ENCODE measurements at regions not wholly inside any gene's neighbourhood (a gene's known extent, or its start where the extent isn't known, plus 50 kb on each side); places are given as distances from the start of the nearest gene placed in this dataset.

DNA sequence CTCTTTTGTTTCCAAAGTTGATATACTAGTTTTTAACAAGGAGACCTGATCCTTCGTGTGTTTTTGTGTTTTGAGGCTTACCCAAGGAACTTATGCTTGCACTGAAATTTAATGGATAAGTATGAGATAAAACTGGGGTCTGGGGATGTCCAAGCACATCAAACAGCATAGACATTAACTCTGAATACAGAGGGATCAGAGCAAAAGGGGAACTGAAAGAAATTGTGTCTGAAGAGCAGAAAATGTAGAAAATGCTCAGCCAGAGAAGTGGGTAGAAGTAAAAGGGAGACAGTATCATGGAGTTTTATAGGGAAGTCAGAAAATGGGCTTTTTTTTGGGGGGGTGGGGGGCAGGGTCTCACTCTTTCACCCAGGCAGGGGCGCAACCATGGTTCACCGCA is 695.4 kb downstream of the ARAP2 start:
- no peak for TF ChIP-seq POLR2A (IDR thresholded peaks at IDR 0.05; ENCODE audit: low read depth, low read length)
- TF ChIP-seq POLR2AphosphoS5 (IDR thresholded peaks at IDR 0.05; ENCODE audit: low read depth, low read length) = no peak
- TF ChIP-seq TAF1 (IDR thresholded peaks at IDR 0.05; ENCODE audit: borderline replicate concordance, low read depth, low read length) = no peak
- FAIRE-seq = no peak
- no peak for DNase-seq (ENCODE audit: insufficient read length)

DNA sequence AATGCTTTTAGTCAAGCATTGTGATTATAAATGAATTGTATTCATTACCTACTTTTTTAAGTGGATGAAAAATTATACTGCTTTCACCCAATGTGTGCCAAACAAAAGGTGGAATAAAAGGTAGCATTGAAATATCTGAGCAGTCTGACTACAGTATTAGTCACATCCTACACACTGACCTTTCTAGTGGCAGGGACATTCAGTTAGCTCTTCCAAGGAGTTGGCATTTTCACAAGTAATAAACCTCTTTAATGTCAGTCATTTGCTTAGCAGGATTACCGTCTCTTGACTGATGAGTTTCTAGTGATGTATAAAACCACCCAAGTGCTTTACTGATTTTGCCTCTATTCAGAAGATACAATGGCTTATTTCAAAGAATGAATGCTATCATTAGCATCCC is 687.9 kb downstream of the ARAP2 start:
- DNase-seq (ENCODE audit: insufficient read length) (no peak), FAIRE-seq (no peak)
- no peak for TF ChIP-seq POLR2AphosphoS5 (IDR thresholded peaks at IDR 0.05; ENCODE audit: low read depth, low read length)
- TF ChIP-seq POLR2A (IDR thresholded peaks at IDR 0.05; ENCODE audit: low read depth, low read length) = no peak
- no peak for TF ChIP-seq TAF1 (IDR thresholded peaks at IDR 0.05; ENCODE audit: borderline replicate concordance, low read depth, low read length)

DNA sequence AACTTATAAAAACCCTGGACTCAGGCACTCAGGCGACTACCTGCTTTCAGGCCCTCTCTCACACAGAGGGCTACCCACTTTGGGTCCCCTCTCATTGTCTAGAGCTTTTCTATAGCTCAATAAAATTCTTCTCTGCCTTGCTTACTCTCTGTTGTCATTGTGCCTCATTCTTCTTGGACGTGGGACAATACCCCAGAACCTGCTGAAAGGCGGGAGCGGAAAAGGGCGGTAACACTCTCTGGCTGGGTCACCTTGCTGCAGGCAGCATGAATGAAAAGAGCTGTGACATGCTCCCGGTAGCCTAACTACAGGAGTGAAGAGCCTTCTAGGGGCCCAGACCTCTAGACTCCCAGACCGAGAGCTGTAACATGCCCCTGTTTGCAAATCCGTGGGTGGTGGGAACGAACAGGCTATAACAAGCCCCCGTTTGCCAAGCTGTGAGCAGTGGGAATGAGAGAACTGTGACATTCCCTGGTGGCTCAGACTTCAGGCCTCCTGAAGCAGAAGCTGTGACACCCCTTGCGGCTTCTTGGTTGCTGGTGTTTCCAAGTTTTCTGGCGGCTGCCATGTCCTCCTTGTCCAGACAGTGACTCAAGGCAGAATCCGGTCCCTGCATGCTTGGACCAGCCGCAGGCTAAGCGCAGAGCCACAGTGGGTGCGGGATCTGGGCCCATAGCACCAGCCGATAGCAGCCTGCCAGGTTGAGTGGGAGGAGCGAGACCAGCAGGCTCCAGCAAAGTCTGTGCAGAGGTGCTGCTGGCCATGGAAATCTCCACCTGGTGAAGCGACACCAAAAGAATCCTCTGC is 684.6 kb downstream of the ARAP2 start:
- FAIRE-seq = no peak
- DNase-seq (ENCODE audit: insufficient read length) = no peak
- TF ChIP-seq TAF1 (IDR thresholded peaks at IDR 0.05; ENCODE audit: borderline replicate concordance, low read depth, low read length) (no peak), POLR2A (IDR thresholded peaks at IDR 0.05; ENCODE audit: low read depth, low read length) (no peak), POLR2AphosphoS5 (IDR thresholded peaks at IDR 0.05; ENCODE audit: low read depth, low read length) (no peak)

DNA sequence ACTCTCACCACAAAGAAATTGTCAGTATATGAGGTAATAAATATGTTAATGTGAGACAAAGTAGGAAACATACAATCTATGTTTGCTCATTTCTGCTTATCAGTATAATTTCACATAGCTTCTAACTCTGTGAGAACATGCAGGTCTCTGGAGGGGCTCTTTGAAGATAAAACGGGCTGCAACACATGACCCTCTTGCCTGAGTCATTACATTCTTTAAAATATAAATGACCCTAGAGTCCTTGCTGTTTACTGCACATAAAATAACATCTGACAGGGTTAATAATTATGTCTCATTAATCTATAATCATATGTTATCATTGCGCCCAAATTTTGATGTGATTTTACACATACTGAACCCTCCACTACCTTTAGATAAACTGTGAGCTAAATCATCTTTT is 681.5 kb downstream of the ARAP2 start:
- no peak for FAIRE-seq
- no peak for DNase-seq (ENCODE audit: insufficient read length)
- TF ChIP-seq POLR2A (IDR thresholded peaks at IDR 0.05; ENCODE audit: low read depth, low read length) (no peak), TAF1 (IDR thresholded peaks at IDR 0.05; ENCODE audit: borderline replicate concordance, low read depth, low read length) (no peak), POLR2AphosphoS5 (IDR thresholded peaks at IDR 0.05; ENCODE audit: low read depth, low read length) (no peak)

DNA sequence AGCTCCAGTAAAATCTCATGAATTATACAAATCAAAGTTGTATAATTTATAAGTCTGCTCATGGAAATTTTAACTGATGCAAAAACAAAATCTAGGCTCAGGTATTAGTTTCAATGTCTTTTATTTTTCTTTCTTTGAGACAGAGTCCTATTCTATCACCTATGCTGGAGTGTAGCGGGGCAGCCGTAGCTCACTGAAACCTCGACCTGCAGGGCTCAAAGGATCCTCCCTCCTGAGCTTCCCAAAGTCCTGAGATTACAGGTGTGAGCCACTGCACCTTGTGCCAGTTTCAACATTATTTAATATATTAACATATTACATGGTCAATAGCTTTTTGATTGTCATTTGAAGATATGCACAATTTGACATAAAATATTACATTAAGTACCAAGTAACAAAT is 678.7 kb downstream of the ARAP2 start:
- FAIRE-seq (no peak), DNase-seq (ENCODE audit: insufficient read length) (no peak)
- no peak for TF ChIP-seq POLR2AphosphoS5 (IDR thresholded peaks at IDR 0.05; ENCODE audit: low read depth, low read length)
- no peak for TF ChIP-seq TAF1 (IDR thresholded peaks at IDR 0.05; ENCODE audit: borderline replicate concordance, low read depth, low read length)
- no peak for TF ChIP-seq POLR2A (IDR thresholded peaks at IDR 0.05; ENCODE audit: low read depth, low read length)

DNA sequence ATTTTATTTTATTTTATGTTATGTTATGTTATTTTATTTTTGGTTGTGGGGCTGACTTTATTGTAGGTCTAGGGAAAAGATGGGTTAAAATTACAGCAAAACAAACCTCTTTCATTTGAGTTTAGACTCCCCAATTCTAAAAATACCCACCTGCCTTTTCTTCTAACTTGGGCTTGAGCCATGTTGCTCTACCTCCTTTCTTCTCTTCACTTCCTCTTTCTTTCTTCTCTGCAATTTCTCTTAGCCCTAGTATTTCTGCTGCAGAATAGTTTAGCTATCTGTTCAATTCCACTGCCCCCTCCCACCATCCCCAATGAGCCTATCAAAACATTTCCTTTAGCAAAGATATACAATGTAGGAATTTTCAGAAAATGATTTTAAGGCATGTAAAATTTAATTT is 653.3 kb downstream of the ARAP2 start:
- DNase-seq (ENCODE audit: insufficient read length) (no peak), FAIRE-seq (no peak)
- no peak for TF ChIP-seq TAF1 (IDR thresholded peaks at IDR 0.05; ENCODE audit: borderline replicate concordance, low read depth, low read length)

DNA sequence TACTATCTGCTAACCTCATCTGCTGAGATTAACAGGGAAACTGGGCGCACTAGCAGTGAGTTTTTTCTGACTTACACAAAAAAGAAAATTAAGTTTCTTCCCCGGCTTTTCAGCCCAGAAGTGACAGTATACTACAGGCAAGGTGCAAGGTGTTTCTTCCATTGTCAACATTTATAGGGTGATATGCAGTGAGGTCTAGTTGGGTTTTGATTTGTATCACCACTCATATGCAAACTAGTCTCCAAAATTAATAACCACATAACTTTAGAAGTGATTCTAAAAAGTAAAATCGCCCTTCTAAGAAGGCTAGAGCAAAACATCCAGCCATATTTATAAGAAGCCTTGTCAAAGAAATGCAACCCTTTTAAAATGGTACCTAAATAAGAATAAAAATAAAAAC is 640.1 kb downstream of the ARAP2 start:
- FAIRE-seq (peak; percentile 21), DNase-seq (ENCODE audit: insufficient read length) (no peak)
- TF ChIP-seq POLR2AphosphoS5 (IDR thresholded peaks at IDR 0.05; ENCODE audit: low read depth, low read length) (no peak), TAF1 (IDR thresholded peaks at IDR 0.05; ENCODE audit: borderline replicate concordance, low read depth, low read length) (no peak), POLR2A (IDR thresholded peaks at IDR 0.05; ENCODE audit: low read depth, low read length) (no peak)

DNA sequence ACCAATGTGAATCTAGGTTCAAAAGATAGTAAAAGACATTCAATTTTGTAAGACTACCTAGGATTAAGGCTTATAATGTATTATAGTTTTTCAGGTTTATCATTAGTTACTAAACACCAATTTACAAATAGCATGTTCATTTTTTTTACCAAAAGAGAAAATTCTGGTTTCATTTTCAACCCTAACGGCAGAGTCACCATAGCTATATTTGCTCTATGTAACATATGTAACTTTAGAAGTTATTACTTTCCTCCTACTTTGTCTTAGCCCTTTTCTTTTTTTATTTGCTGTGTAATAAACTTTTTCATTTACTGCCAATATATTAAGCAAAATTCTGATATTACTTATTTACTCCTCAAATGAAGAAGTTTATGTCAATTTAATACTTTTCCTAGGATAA is 639.6 kb downstream of the ARAP2 start:
- FAIRE-seq = no peak
- DNase-seq (ENCODE audit: insufficient read length) = no peak
- TF ChIP-seq POLR2A (IDR thresholded peaks at IDR 0.05; ENCODE audit: low read depth, low read length) (no peak), TAF1 (IDR thresholded peaks at IDR 0.05; ENCODE audit: borderline replicate concordance, low read depth, low read length) (no peak), POLR2AphosphoS5 (IDR thresholded peaks at IDR 0.05; ENCODE audit: low read depth, low read length) (no peak)

DNA sequence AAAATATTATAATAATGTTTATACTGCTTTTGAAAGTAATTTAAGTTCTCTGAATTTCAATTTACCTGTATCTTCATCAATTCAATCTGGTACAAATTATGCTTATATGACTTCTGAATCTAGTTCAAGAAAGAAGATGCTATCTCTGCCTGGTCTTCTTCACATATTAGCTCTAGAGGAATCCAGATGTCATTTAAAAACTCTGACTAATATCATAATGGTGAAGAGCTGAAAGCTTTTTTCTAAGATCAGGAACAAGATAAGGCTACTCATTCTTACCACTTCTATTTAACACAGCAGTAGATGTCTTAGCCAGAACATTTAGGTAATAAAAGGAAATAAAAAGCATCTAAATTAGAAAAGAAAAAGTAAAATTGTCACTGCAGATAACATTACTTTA is 636.1 kb downstream of the ARAP2 start:
- no peak for DNase-seq (ENCODE audit: insufficient read length)
- TF ChIP-seq POLR2AphosphoS5 (IDR thresholded peaks at IDR 0.05; ENCODE audit: low read depth, low read length) (no peak), POLR2A (IDR thresholded peaks at IDR 0.05; ENCODE audit: low read depth, low read length) (no peak), TAF1 (IDR thresholded peaks at IDR 0.05; ENCODE audit: borderline replicate concordance, low read depth, low read length) (no peak)
- peak; percentile 76 for FAIRE-seq

DNA sequence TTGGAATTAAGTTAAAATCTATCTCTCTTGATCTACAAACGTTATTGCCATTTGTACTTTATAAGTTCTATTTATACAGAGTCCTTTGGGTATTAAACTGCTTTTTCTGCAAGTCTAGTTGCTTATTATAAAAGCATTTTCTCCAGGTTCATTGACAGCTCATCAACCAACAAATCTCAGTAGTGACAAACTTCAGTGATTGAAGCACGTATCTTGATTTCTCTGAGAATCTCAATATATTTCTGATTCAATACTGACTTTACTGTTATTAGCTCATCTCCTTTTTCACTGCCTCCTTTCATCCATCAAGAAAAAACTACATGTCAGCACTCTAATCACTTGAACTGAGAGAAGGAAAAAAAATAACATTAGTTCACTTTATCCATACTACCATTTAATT is 630.2 kb downstream of the ARAP2 start:
- DNase-seq (ENCODE audit: insufficient read length) (no peak), FAIRE-seq (no peak)
- TF ChIP-seq TAF1 (IDR thresholded peaks at IDR 0.05; ENCODE audit: borderline replicate concordance, low read depth, low read length) (no peak), POLR2A (IDR thresholded peaks at IDR 0.05; ENCODE audit: low read depth, low read length) (no peak), POLR2AphosphoS5 (IDR thresholded peaks at IDR 0.05; ENCODE audit: low read depth, low read length) (no peak)

DNA sequence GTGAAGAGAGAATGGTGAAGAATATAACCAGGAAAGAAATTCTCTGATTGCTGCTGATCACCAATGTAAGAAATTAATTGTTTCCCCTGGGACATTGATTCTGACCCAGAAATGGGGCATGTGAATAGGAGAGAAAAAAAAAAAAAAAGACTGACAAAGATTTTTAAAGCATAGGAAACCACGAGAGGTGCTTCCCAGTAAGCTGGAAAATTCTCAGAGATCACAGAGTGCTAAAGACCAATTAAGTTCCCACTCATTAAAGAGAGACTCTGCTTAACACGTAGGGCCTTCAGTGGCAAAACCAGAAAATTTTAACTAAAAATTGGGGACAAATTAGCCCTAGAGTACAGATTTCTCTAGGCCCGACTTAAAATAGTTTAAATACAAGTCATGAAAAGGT is 604.4 kb downstream of the ARAP2 start:
- DNase-seq (ENCODE audit: insufficient read length) (no peak), FAIRE-seq (no peak)
- TF ChIP-seq POLR2AphosphoS5 (IDR thresholded peaks at IDR 0.05; ENCODE audit: low read depth, low read length) = no peak
- no peak for TF ChIP-seq POLR2A (IDR thresholded peaks at IDR 0.05; ENCODE audit: low read depth, low read length)
- no peak for TF ChIP-seq TAF1 (IDR thresholded peaks at IDR 0.05; ENCODE audit: borderline replicate concordance, low read depth, low read length)

DNA sequence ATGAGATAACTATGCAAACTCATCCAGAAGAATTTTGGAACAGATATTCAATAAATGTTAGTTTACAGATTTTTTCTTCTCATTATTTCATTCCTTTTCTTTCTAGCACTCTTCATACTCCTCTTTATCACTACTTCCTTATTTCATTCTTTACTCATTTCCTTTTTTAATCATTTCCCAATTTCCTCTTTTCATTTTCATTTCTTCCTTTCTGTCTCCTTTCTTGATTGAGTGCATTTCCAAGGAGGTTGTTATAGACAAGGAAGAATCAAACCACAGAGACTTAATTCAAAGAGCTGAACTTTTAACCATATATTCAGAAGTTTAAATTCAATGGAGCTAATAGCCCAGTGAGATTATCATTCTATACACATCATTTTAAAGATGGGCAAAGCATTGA is 600.7 kb downstream of the ARAP2 start:
- no peak for DNase-seq (ENCODE audit: insufficient read length)
- TF ChIP-seq POLR2A (IDR thresholded peaks at IDR 0.05; ENCODE audit: low read depth, low read length) (no peak), POLR2AphosphoS5 (IDR thresholded peaks at IDR 0.05; ENCODE audit: low read depth, low read length) (no peak), TAF1 (IDR thresholded peaks at IDR 0.05; ENCODE audit: borderline replicate concordance, low read depth, low read length) (no peak)
- no peak for FAIRE-seq
